ENCODE measurements at regions not wholly inside any gene's neighbourhood (a gene's known extent, or its start where the extent isn't known, plus 50 kb on each side); places are given as distances from the start of the nearest gene placed in this dataset.
"Not testable (repeated sequence)": the region's sequence is repeated elsewhere in the genome, so short reads cannot be mapped to it uniquely, and the experiment has no call there.

GRCh38 chr6:156597095-156597494 lies 180.1 kb upstream of the ARID1B start:
- no peak overlapping the region for H3K4me3 ChIP-seq (ENCODE audit: low read depth in 1 of 2, low read length in 2 of 2)
- H3K27me3 ChIP-seq (ENCODE audit: control insufficient read depth in 1 of 2, insufficient read depth in 2 of 2, low read length in 2 of 2), result no peaks in the 10 kb centered on the region
- H3K27ac ChIP-seq (ENCODE audit: low read depth, low read length), result no peak overlapping the region
- H3K9me3 ChIP-seq (ENCODE audit: control insufficient read depth in 1 of 2, low read length in 2 of 2), result no peaks in the 10 kb centered on the region
- H3K4me1 ChIP-seq (ENCODE audit: control insufficient read depth in 1 of 2, insufficient read depth in 2 of 2, low read length in 2 of 2), result no peaks in the 10 kb centered on the region
- no peaks in the 10 kb centered on the region for H3K36me3 ChIP-seq (ENCODE audit: control insufficient read depth in 1 of 2, insufficient read depth in 2 of 2, low read length in 2 of 2)
- no peak overlapping the region for H3K9ac ChIP-seq (ENCODE audit: low read depth in 1 of 2, low read length in 2 of 2)

GRCh38 chr6:156595476-156595875 lies 181.7 kb upstream of the ARID1B start:
- Histone ChIP-seq H3K27me3 (ENCODE audit: control insufficient read depth in 1 of 2, insufficient read depth in 2 of 2, low read length in 2 of 2) (no peaks in the 10 kb centered on the region), H3K27ac (ENCODE audit: low read depth, low read length) (no peak overlapping the region), H3K36me3 (ENCODE audit: control insufficient read depth in 1 of 2, insufficient read depth in 2 of 2, low read length in 2 of 2) (no peaks in the 10 kb centered on the region), H3K9ac (ENCODE audit: low read depth in 1 of 2, low read length in 2 of 2) (no peak overlapping the region), H3K4me3 (ENCODE audit: low read depth in 1 of 2, low read length in 2 of 2) (no peak overlapping the region), H3K9me3 (ENCODE audit: control insufficient read depth in 1 of 2, low read length in 2 of 2) (no peaks in the 10 kb centered on the region), H3K4me1 (ENCODE audit: control insufficient read depth in 1 of 2, insufficient read depth in 2 of 2, low read length in 2 of 2) (no peaks in the 10 kb centered on the region)

GRCh38 chr6:156593893-156594292 lies 183.3 kb upstream of the ARID1B start:
- Histone ChIP-seq H3K4me3 (ENCODE audit: low read depth in 1 of 2, low read length in 2 of 2) (no peak overlapping the region), H3K27me3 (ENCODE audit: control insufficient read depth in 1 of 2, insufficient read depth in 2 of 2, low read length in 2 of 2) (no peaks in the 10 kb centered on the region), H3K27ac (ENCODE audit: low read depth, low read length) (no peak overlapping the region), H3K36me3 (ENCODE audit: control insufficient read depth in 1 of 2, insufficient read depth in 2 of 2, low read length in 2 of 2) (no peaks in the 10 kb centered on the region), H3K9me3 (ENCODE audit: control insufficient read depth in 1 of 2, low read length in 2 of 2) (no peaks in the 10 kb centered on the region), H3K4me1 (ENCODE audit: control insufficient read depth in 1 of 2, insufficient read depth in 2 of 2, low read length in 2 of 2) (no peaks in the 10 kb centered on the region), H3K9ac (ENCODE audit: low read depth in 1 of 2, low read length in 2 of 2) (no peak overlapping the region)

- Histone ChIP-seq H3K9ac (ENCODE audit: low read depth in 1 of 2, low read length in 2 of 2) (no peak overlapping the region), H3K27me3 (ENCODE audit: control insufficient read depth in 1 of 2, insufficient read depth in 2 of 2, low read length in 2 of 2) (no peaks in the 10 kb centered on the region), H3K4me3 (ENCODE audit: low read depth in 1 of 2, low read length in 2 of 2) (no peak overlapping the region), H3K27ac (ENCODE audit: low read depth, low read length) (no peak overlapping the region), H3K36me3 (ENCODE audit: control insufficient read depth in 1 of 2, insufficient read depth in 2 of 2, low read length in 2 of 2) (no peaks in the 10 kb centered on the region), H3K9me3 (ENCODE audit: control insufficient read depth in 1 of 2, low read length in 2 of 2) (no peaks in the 10 kb centered on the region), H3K4me1 (ENCODE audit: control insufficient read depth in 1 of 2, insufficient read depth in 2 of 2, low read length in 2 of 2) (no peaks in the 10 kb centered on the region)
Observed at GRCh38 chr6:156593127-156593526, 184.1 kb upstream of the ARID1B start.

GRCh38 chr6:156590482-156590881 lies 186.7 kb upstream of the ARID1B start:
- Histone ChIP-seq H3K4me3 (ENCODE audit: low read depth in 1 of 2, low read length in 2 of 2) (no peak overlapping the region), H3K36me3 (ENCODE audit: control insufficient read depth in 1 of 2, insufficient read depth in 2 of 2, low read length in 2 of 2) (no peaks in the 10 kb centered on the region)

GRCh38 chr6:156589281-156589680 lies 187.9 kb upstream of the ARID1B start:
- H3K4me1 ChIP-seq (ENCODE audit: control insufficient read depth in 1 of 2, insufficient read depth in 2 of 2, low read length in 2 of 2), result no peaks in the 10 kb centered on the region
- H3K36me3 ChIP-seq (ENCODE audit: control insufficient read depth in 1 of 2, insufficient read depth in 2 of 2, low read length in 2 of 2), result no peaks in the 10 kb centered on the region
- no peaks in the 10 kb centered on the region for H3K9me3 ChIP-seq (ENCODE audit: control insufficient read depth in 1 of 2, low read length in 2 of 2)
- H3K9ac ChIP-seq (ENCODE audit: low read depth in 1 of 2, low read length in 2 of 2), result no peak overlapping the region
- H3K27me3 ChIP-seq (ENCODE audit: control insufficient read depth in 1 of 2, insufficient read depth in 2 of 2, low read length in 2 of 2), result no peaks in the 10 kb centered on the region
- no peak overlapping the region for H3K27ac ChIP-seq (ENCODE audit: low read depth, low read length)
- H3K4me3 ChIP-seq (ENCODE audit: low read depth in 1 of 2, low read length in 2 of 2), result no peak overlapping the region

More at GRCh38 chr6:156590482-156590881, 186.7 kb upstream of the ARID1B start:
- Histone ChIP-seq H3K4me1 (ENCODE audit: control insufficient read depth in 1 of 2, insufficient read depth in 2 of 2, low read length in 2 of 2) (no peaks in the 10 kb centered on the region), H3K9ac (ENCODE audit: low read depth in 1 of 2, low read length in 2 of 2) (no peak overlapping the region), H3K27ac (ENCODE audit: low read depth, low read length) (no peak overlapping the region), H3K9me3 (ENCODE audit: control insufficient read depth in 1 of 2, low read length in 2 of 2) (no peaks in the 10 kb centered on the region), H3K27me3 (ENCODE audit: control insufficient read depth in 1 of 2, insufficient read depth in 2 of 2, low read length in 2 of 2) (no peaks in the 10 kb centered on the region)

- no peak overlapping the region for H3K4me3 ChIP-seq (ENCODE audit: low read depth in 1 of 2, low read length in 2 of 2)
- H3K36me3 ChIP-seq (ENCODE audit: control insufficient read depth in 1 of 2, insufficient read depth in 2 of 2, low read length in 2 of 2), result no peaks in the 10 kb centered on the region
- H3K9me3 ChIP-seq (ENCODE audit: control insufficient read depth in 1 of 2, low read length in 2 of 2), result no peaks in the 10 kb centered on the region
- H3K27ac ChIP-seq (ENCODE audit: low read depth, low read length), result no peak overlapping the region
- no peaks in the 10 kb centered on the region for H3K4me1 ChIP-seq (ENCODE audit: control insufficient read depth in 1 of 2, insufficient read depth in 2 of 2, low read length in 2 of 2)
- no peaks in the 10 kb centered on the region for H3K27me3 ChIP-seq (ENCODE audit: control insufficient read depth in 1 of 2, insufficient read depth in 2 of 2, low read length in 2 of 2)
- H3K9ac ChIP-seq (ENCODE audit: low read depth in 1 of 2, low read length in 2 of 2), result no peak overlapping the region
Observed at GRCh38 chr6:156587751-156588301, 189.4 kb upstream of the ARID1B start.

GRCh38 chr6:156587071-156587470 lies 190.1 kb upstream of the ARID1B start:
- no peaks in the 10 kb centered on the region for H3K4me1 ChIP-seq (ENCODE audit: control insufficient read depth in 1 of 2, insufficient read depth in 2 of 2, low read length in 2 of 2)
- H3K4me3 ChIP-seq (ENCODE audit: low read depth in 1 of 2, low read length in 2 of 2), result no peak overlapping the region
- H3K36me3 ChIP-seq (ENCODE audit: control insufficient read depth in 1 of 2, insufficient read depth in 2 of 2, low read length in 2 of 2), result no peaks in the 10 kb centered on the region
- no peak overlapping the region for H3K9ac ChIP-seq (ENCODE audit: low read depth in 1 of 2, low read length in 2 of 2)
- no peak overlapping the region for H3K27ac ChIP-seq (ENCODE audit: low read depth, low read length)
- no peaks in the 10 kb centered on the region for H3K9me3 ChIP-seq (ENCODE audit: control insufficient read depth in 1 of 2, low read length in 2 of 2)
- no peaks in the 10 kb centered on the region for H3K27me3 ChIP-seq (ENCODE audit: control insufficient read depth in 1 of 2, insufficient read depth in 2 of 2, low read length in 2 of 2)

- Histone ChIP-seq H3K27ac (ENCODE audit: low read depth, low read length) (no peak overlapping the region), H3K9me3 (ENCODE audit: control insufficient read depth in 1 of 2, low read length in 2 of 2) (no peaks in the 10 kb centered on the region), H3K27me3 (ENCODE audit: control insufficient read depth in 1 of 2, insufficient read depth in 2 of 2, low read length in 2 of 2) (no peaks in the 10 kb centered on the region), H3K4me1 (ENCODE audit: control insufficient read depth in 1 of 2, insufficient read depth in 2 of 2, low read length in 2 of 2) (no peaks in the 10 kb centered on the region), H3K36me3 (ENCODE audit: control insufficient read depth in 1 of 2, insufficient read depth in 2 of 2, low read length in 2 of 2) (no peaks in the 10 kb centered on the region), H3K4me3 (ENCODE audit: low read depth in 1 of 2, low read length in 2 of 2) (no peak overlapping the region), H3K9ac (ENCODE audit: low read depth in 1 of 2, low read length in 2 of 2) (no peak overlapping the region)
Observed at GRCh38 chr6:156585859-156586258, 191.3 kb upstream of the ARID1B start.

- not testable (repeated sequence) for H3K27me3 ChIP-seq (ENCODE audit: control insufficient read depth in 1 of 2, insufficient read depth in 2 of 2, low read length in 2 of 2); H3K4me3 ChIP-seq (ENCODE audit: low read depth in 1 of 2, low read length in 2 of 2); H3K4me1 ChIP-seq (ENCODE audit: control insufficient read depth in 1 of 2, insufficient read depth in 2 of 2, low read length in 2 of 2); H3K9me3 ChIP-seq (ENCODE audit: control insufficient read depth in 1 of 2, low read length in 2 of 2); H3K36me3 ChIP-seq (ENCODE audit: control insufficient read depth in 1 of 2, insufficient read depth in 2 of 2, low read length in 2 of 2); H3K27ac ChIP-seq (ENCODE audit: low read depth, low read length); H3K9ac ChIP-seq (ENCODE audit: low read depth in 1 of 2, low read length in 2 of 2)
Observed at GRCh38 chr6:156584121-156584520, 193.1 kb upstream of the ARID1B start.

- Histone ChIP-seq H3K27ac (ENCODE audit: low read depth, low read length) (no peak overlapping the region), H3K9me3 (ENCODE audit: control insufficient read depth in 1 of 2, low read length in 2 of 2) (peaks cover 0 to 1% of the 10 kb centered on the region in 2 donors), H3K27me3 (ENCODE audit: control insufficient read depth in 1 of 2, insufficient read depth in 2 of 2, low read length in 2 of 2) (no peaks in the 10 kb centered on the region), H3K4me1 (ENCODE audit: control insufficient read depth in 1 of 2, insufficient read depth in 2 of 2, low read length in 2 of 2) (no peaks in the 10 kb centered on the region), H3K9ac (ENCODE audit: low read depth in 1 of 2, low read length in 2 of 2) (no peak overlapping the region), H3K4me3 (ENCODE audit: low read depth in 1 of 2, low read length in 2 of 2) (no peak overlapping the region), H3K36me3 (ENCODE audit: control insufficient read depth in 1 of 2, insufficient read depth in 2 of 2, low read length in 2 of 2) (no peaks in the 10 kb centered on the region)
Observed at GRCh38 chr6:156583083-156583482, 194.1 kb upstream of the ARID1B start.

Data from duodenal mucosa (tissue), 2 donors.